ENCODE measurements at regions not wholly inside any gene's neighbourhood (a gene's known extent, or its start where the extent isn't known, plus 50 kb on each side); places are given as distances from the start of the nearest gene placed in this dataset.

DNA sequence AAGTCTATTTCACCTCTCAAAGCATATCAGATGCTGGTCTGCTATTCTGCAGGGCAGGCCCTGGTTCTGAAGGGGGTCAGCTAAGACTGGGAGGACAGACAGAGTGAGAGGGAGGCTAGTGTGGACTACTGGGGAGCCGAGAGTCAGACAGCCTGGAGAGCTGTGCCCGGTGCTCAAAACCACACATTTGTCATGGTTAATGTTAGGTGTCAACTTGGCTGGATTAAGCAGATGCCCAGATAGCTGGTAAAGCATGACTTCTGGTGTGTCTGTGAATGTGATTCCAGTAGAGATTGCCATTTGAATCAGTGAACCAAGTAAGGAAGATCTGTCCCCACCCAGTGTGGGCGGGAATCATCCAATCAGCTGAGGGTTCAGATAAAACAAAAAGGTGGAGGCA, 102.6 kb downstream of the SNX19 start:
- no peak for DNase-seq

GRCh38 chr11:130814440-130815096, 101.7 kb downstream of the SNX19 start:
- no peak for DNase-seq

- DNase-seq, result no peak
These were observed 101.0 kb downstream of the SNX19 start for GRCh38 chr11:130815097-130815802.

GRCh38 chr11:130815956-130816355, 100.3 kb downstream of the SNX19 start:
- DNase-seq, result no peak

DNA sequence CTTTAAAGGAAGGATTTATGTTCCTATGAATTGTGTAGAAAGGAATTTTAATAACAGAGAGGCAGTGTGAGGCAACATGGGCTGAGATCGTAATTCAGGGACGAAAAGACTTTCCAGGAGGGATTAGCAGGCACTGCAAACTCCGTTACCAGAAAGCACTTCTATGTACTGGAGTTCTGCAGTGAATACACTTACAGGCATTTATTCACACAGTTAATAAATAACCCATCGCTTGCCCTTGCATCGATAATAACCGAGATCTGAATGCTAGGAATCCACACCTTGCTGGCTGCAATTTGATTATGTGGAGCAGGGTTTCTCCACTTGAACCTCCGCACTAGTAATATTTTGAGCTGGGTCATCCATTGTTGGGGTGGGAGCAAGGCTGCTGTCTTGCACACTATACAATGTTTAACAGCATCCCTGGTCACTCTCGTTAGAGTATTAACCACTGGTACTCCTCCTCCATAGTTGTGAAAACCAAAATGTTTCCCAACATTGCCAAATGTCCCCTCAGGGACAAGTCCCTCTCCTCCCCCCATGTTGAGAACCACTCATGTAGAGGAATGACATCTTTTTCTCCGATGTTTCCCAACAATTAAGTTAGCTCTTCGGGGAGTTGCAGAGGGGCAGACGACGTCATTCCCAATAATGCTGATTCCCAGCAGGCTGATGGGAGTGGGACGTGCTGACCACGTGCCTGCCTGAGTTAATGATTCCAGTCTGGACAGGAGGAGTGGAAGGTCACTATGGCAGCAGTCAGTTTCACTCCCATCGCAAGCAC, 99.5 kb downstream of the SNX19 start:
- no peak for DNase-seq

GRCh38 chr11:130817330-130817944, 98.8 kb downstream of the SNX19 start:
- no peak for DNase-seq

- DNase-seq, result no peak
These were observed 96.7 kb downstream of the SNX19 start for GRCh38 chr11:130819625-130820024.
